ENCODE measurements at regions not wholly inside any gene's neighbourhood (a gene's known extent, or its start where the extent isn't known, plus 50 kb on each side); places are given as distances from the start of the nearest gene placed in this dataset.

- no peak for TF ChIP-seq CTCF (IDR thresholded peaks at IDR 0.05; ENCODE audit: borderline replicate concordance, extremely low read depth, insufficient read depth)
- FAIRE-seq = no peak
Measured at GRCh38 chr2:57160976-57161375, 885.6 kb upstream of the VRK2 start.

GRCh38 chr2:57177176-57177575 is 869.4 kb upstream of the VRK2 start:
- Histone ChIP-seq H3K36me3 (ENCODE audit: control insufficient read depth in 2 of 3, insufficient read depth in 3 of 3, low read length in 3 of 3) (no peaks in the 10 kb centered on the region), H3K9ac (ENCODE audit: low read length in 3 of 3) (no peak overlapping the region), H3K9me3 (ENCODE audit: control insufficient read depth in 2 of 3, insufficient read depth in 1 of 3, low read length in 3 of 3) (no peaks in the 10 kb centered on the region), H3K27ac (ENCODE audit: low read depth in 2 of 2, low read length in 2 of 2) (no peak overlapping the region), H3K4me3 (ENCODE audit: low read length in 3 of 3) (no peak overlapping the region), H3K4me1 (ENCODE audit: control insufficient read depth in 2 of 3, insufficient read depth in 2 of 3, low read depth in 1 of 3, low read length in 3 of 3) (no peaks in the 10 kb centered on the region), H3K27me3 (ENCODE audit: control insufficient read depth, insufficient read depth, low read length) (no peaks in the 10 kb centered on the region)
- no peak for TF ChIP-seq CTCF (IDR thresholded peaks at IDR 0.05; ENCODE audit: borderline replicate concordance, extremely low read depth, insufficient read depth)
- DNase-seq = no peak
- intact Hi-C loops (cut with DNase I) = no loop called here
- no peak for FAIRE-seq

More at GRCh38 chr2:57160976-57161375, 885.6 kb upstream of the VRK2 start:
- Histone ChIP-seq H3K4me3 (ENCODE audit: low read length in 3 of 3) (no peak overlapping the region), H3K27ac (ENCODE audit: low read depth in 2 of 2, low read length in 2 of 2) (no peak overlapping the region), H3K4me1 (ENCODE audit: control insufficient read depth in 2 of 3, insufficient read depth in 2 of 3, low read depth in 1 of 3, low read length in 3 of 3) (no peaks in the 10 kb centered on the region), H3K9me3 (ENCODE audit: control insufficient read depth in 2 of 3, insufficient read depth in 1 of 3, low read length in 3 of 3) (no peaks in the 10 kb centered on the region), H3K27me3 (ENCODE audit: control insufficient read depth, insufficient read depth, low read length) (no peaks in the 10 kb centered on the region), H3K36me3 (ENCODE audit: control insufficient read depth in 2 of 3, insufficient read depth in 3 of 3, low read length in 3 of 3) (no peaks in the 10 kb centered on the region), H3K9ac (ENCODE audit: low read length in 3 of 3) (no peak overlapping the region)
- no peak for DNase-seq
- intact Hi-C loops (cut with DNase I) = no loop called here

- TF ChIP-seq CTCF (IDR thresholded peaks at IDR 0.05; ENCODE audit: borderline replicate concordance, extremely low read depth, insufficient read depth) = no peak
- intact Hi-C loops (cut with DNase I) = no loop called here
- no peak for FAIRE-seq
- DNase-seq = no peak
- no peak overlapping the region for H3K9ac ChIP-seq (ENCODE audit: low read length in 3 of 3)
- H3K27ac ChIP-seq (ENCODE audit: low read depth in 2 of 2, low read length in 2 of 2) = no peak overlapping the region
- no peaks in the 10 kb centered on the region for H3K27me3 ChIP-seq (ENCODE audit: control insufficient read depth, insufficient read depth, low read length)
- no peaks in the 10 kb centered on the region for H3K4me1 ChIP-seq (ENCODE audit: control insufficient read depth in 2 of 3, insufficient read depth in 2 of 3, low read depth in 1 of 3, low read length in 3 of 3)
- H3K4me3 ChIP-seq (ENCODE audit: low read length in 3 of 3) = no peak overlapping the region
- no peaks in the 10 kb centered on the region for H3K36me3 ChIP-seq (ENCODE audit: control insufficient read depth in 2 of 3, insufficient read depth in 3 of 3, low read length in 3 of 3)
- H3K9me3 ChIP-seq (ENCODE audit: control insufficient read depth in 2 of 3, insufficient read depth in 1 of 3, low read length in 3 of 3) = no peaks in the 10 kb centered on the region
Measured at GRCh38 chr2:57180042-57180567, 866.5 kb upstream of the VRK2 start.

- Histone ChIP-seq H3K27me3 (ENCODE audit: control insufficient read depth, insufficient read depth, low read length) (no peaks in the 10 kb centered on the region), H3K27ac (ENCODE audit: low read depth in 2 of 2, low read length in 2 of 2) (no peak overlapping the region), H3K9me3 (ENCODE audit: control insufficient read depth in 2 of 3, insufficient read depth in 1 of 3, low read length in 3 of 3) (no peaks in the 10 kb centered on the region), H3K4me3 (ENCODE audit: low read length in 3 of 3) (no peak overlapping the region), H3K9ac (ENCODE audit: low read length in 3 of 3) (no peak overlapping the region), H3K36me3 (ENCODE audit: control insufficient read depth in 2 of 3, insufficient read depth in 3 of 3, low read length in 3 of 3) (no peaks in the 10 kb centered on the region), H3K4me1 (ENCODE audit: control insufficient read depth in 2 of 3, insufficient read depth in 2 of 3, low read depth in 1 of 3, low read length in 3 of 3) (no peaks in the 10 kb centered on the region)
- intact Hi-C loops (cut with DNase I) = no loop called here
- peak; percentile 29 for FAIRE-seq
- no peak for DNase-seq
- TF ChIP-seq CTCF (IDR thresholded peaks at IDR 0.05; ENCODE audit: borderline replicate concordance, extremely low read depth, insufficient read depth) = no peak
Measured at GRCh38 chr2:57180678-57181077, 865.9 kb upstream of the VRK2 start.

All from kidney (tissue), 13 donors.